HepG2 (cell line): ENCODE measurements at regions not wholly inside any gene's neighbourhood (a gene's known extent, or its start where the extent isn't known, plus 50 kb on each side); places are given as distances from the start of the nearest gene placed in this dataset.

Experiments
- GABPA ChIP-seq, 2 experiments: IDR thresholded peaks; 2 replicates each; pipeline ENCODE4 v1.6.1; 2011 to 2016; ENCODE audit warnings: low read depth in 2 of 2, low read length in 1 of 2, missing biosample characterization in 1 of 2, missing genetic modification characterization in 1 of 2
- JUN ChIP-seq: sonication (generic); formaldehyde crosslinking; IDR thresholded peaks from 2 replicates; pipeline ENCODE4 v1.4.0; 2020; ENCODE audit warnings: mild to moderate bottlenecking, missing genetic modification reagents
- POLR2A ChIP-seq, 2 experiments: IDR thresholded peaks; 2 replicates each; pipeline ENCODE4 v1.6.1; 2011; ENCODE audit warnings: low read depth in 2 of 2, low read length in 2 of 2, mild to moderate bottlenecking in 1 of 2, moderate library complexity in 1 of 2; ENCODE audit not compliant: insufficient read depth in 1 of 2
- TARDBP ChIP-seq: sonication (generic); formaldehyde crosslinking; IDR thresholded peaks from 2 replicates; pipeline ENCODE4 v1.8.0; 2022; ENCODE audit warnings: mild to moderate bottlenecking, missing genetic modification reagents
- TRAFD1 ChIP-seq: sonication (generic); formaldehyde crosslinking; IDR thresholded peaks from 2 replicates; pipeline ENCODE4 v1.5.1; 2020; ENCODE audit warnings: missing genetic modification reagents, mild to moderate bottlenecking, borderline replicate concordance
- ZNF12 ChIP-seq: sonication (generic); formaldehyde crosslinking; IDR thresholded peaks from 2 replicates; pipeline ENCODE4 v1.5.0; 2020; ENCODE audit warnings: missing genetic modification reagents

- no peak for TF ChIP-seq TARDBP (CRISPR knock-in tag)
- no peak for TF ChIP-seq ZNF12 (CRISPR knock-in tag)
- TF ChIP-seq POLR2A (IDR thresholded peaks at IDR 0.05; ENCODE audit: insufficient read depth in 1 of 2, low read depth in 2 of 2, low read length in 2 of 2): no peak
- no peak for TF ChIP-seq TRAFD1 (CRISPR knock-in tag)
- TF ChIP-seq GABPA (IDR thresholded peaks at IDR 0.05; ENCODE audit: low read depth, low read length): no peak
- TF ChIP-seq GABPA (CRISPR knock-in tag; IDR thresholded peaks at IDR 0.05; ENCODE audit: low read depth): no peak
- TF ChIP-seq JUN (CRISPR knock-in tag): no peak
These were observed 358.3 kb upstream of the IRX1 start for GRCh38 chr5:3237276-3237868.
